ENCODE measurements at regions not wholly inside any gene's neighbourhood (a gene's known extent, or its start where the extent isn't known, plus 50 kb on each side); places are given as distances from the start of the nearest gene placed in this dataset.
"Not testable (repeated sequence)": the region's sequence is repeated elsewhere in the genome, so short reads cannot be mapped to it uniquely, and the experiment has no call there.

DNA sequence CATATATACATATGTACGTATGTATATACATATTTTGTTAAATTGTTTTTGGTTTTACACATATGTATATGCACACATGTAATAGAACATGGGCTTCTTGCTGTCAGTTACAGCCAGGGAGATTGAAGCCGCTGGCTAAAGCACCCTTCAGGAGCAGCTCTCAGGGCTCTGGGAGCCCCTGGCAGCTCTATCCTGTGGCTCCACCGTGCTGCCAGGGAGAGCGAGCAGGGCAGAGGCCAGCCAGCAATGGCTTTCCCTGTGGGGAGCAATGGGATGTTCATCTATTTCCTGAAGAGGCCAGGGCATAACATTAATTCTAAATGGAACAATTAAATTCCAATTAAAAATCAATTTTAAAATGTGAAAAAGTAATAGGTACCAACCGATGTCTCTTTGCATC is 102.9 kb downstream of the PSMG1 start:
- DNase-seq, result no peak

DNA sequence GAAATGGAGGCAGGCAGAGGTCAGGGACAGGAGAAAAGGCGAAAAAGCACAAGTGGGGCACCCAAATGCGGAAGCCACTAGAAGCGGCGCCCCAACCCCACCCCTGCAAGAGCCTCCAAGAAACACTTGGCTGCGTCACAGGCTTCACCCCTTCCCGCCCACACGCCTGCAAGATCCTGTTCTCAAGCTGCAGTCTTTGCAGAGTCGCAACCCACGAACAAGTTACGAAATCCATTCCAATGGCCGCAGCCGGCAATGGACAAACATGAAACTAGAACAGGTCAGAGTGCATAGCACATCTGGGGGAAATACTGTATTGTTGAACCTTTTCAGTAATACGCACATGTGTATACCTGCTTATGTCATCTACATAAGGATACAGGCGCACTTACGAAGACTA is 103.6 kb downstream of the PSMG1 start:
- DNase-seq, result no peak

DNA sequence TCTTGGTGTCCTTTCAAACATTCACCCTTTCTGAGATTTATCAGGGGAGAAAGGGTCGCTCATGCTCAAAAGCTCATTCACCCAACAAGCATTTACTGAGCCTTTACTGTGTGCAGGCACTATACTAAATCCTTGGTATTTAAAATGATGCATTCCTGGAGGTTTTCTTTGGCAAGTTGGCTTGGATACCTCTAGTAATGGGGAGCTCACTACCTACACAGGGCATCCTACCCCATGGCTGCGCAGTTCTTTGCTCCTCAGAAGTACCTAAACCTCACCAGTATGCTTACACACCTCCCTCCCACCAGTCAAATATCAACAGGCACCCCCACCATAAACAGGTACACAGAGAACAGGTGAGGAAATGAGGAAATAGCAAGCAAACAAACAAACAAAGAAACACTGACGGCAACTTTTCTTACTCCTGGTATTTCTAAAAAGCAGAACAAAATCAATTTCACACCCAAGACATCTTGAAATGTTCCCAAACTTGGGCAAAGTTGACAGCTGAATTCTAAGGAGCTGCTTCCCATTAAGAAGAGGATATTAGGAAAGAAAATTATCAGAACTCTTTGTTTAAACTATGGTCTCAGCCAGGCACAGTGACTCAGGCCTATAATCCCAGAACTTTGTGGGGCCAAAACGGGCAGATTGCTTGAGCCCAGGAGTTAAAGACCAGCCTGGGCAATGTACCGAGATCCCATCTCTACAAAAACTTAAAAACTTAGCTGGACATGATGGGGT is 104.8 kb downstream of the PSMG1 start:
- DNase-seq, result no peak

DNA sequence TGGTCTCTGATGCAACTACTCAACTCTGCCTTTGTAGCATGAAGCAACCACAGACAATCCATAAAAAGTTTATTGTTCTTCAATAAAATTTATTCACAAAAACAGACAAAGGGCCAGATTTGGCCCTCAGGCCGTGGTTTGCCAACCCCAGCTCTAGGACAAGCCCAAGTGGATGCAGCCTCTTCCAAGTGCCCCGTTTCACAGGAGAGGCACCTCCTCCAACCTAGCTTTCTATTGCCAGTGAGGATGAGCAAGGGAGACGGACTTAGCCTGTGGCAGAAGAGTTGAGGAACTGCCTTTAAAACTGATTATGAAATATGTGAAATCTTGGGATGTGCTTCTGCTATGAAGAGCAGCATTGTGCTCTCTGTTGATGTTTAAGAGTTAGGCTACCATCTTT is 105.4 kb downstream of the PSMG1 start:
- DNase-seq, result no peak

DNA sequence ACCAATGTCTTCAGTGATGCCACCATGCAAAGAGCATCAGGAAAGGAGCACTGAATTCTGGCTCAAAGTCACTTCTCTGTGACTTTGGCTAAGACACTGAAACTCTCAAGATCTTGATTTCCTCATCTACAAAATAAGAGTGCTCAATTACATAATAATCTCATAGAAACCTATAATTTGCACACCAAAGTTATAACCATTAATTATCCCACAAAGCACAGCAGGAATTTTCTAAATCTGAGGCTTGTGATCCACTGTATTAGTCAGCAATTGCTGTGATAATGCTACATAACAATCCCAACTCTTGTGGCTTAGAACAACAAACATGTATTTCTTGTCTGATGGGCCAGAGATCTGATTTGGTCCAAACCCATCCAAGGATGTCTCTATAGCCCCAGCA is 108.7 kb downstream of the PSMG1 start:
- no peak for DNase-seq

DNA sequence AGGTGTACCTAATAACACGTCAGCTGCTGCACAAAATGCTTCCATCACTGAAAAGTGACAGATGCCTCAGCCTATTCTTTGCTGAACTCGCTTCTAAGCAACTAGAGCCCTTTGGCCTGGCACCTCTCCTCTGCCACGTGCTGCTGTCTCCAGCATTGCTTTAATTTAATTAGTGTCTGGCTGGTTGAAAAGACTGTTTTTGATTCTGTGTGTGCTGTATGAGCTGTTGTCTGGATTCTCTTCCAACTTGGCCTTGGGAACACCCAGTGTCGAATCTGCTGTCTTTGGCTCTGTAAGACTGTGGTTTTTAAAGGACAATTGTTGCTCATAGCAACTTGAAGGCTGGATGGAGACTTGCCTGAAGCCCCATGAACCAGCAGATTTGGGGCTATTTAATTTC is 109.5 kb downstream of the PSMG1 start:
- no peak for DNase-seq

DNA sequence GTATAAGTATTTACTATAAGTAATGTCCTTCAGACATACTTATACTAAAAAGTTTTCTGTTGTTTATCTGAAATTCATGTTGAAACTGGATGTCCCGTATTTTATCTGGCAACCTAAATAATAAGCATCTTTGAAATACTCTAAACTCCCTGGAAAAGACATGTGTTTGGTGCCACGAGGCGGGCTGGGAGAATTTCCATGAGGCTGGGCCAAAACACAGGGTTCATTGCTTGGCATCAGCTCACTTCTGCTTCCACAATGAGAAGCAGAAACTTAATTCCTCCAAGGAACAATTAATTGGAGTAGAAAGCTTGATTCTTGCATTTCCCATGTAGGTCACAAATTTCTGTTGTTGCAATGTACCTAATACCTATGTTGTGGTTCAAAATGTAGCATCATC is 110.2 kb downstream of the PSMG1 start:
- no peak for DNase-seq

DNA sequence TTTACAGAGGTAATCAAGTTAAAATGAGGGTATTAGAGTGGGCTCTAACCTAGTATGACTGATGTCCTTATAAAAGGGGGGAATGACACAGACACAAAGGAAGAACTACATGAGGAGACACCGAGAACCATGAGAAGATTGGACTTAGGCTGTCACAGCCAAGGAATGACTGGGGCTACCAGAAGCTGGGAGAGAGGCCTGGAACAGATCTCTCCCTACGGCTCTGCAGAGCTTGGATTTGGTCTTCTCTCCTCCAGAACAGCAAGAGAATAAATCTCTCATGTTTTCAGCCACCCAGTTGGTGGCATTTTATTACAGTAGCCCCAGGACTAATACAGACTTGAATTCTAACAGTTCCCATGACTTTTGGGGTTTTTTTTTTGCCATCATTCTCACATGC is 110.8 kb downstream of the PSMG1 start:
- no peak for DNase-seq

DNA sequence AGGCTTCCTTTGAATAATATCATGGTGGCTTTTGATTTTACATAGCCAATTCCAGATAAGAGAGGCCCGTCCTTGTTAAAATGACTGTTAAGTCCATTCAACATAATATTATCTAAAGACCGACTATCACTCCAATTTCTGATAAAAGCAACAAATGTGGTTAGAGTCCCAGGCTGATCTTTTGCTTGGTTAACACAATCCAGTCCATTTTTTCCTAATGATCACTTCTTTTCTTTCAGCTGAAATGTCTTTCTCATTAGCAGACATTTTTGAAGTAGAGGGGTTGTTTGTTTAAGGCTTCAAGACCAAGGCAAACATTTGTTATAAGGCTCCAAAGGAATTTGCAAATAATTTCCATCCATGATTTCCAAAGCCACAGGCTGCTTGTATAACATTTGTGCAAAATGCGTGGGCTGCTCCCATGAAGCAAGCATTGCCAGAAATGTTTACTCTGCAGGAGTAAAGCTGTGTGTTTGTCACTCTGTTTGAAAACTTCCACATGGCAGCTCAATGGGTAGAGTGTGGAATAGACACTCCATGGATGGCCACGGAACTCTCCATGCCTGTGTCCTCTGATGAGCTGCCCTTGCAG is 111.5 kb downstream of the PSMG1 start:
- DNase-seq, result no peak

DNA sequence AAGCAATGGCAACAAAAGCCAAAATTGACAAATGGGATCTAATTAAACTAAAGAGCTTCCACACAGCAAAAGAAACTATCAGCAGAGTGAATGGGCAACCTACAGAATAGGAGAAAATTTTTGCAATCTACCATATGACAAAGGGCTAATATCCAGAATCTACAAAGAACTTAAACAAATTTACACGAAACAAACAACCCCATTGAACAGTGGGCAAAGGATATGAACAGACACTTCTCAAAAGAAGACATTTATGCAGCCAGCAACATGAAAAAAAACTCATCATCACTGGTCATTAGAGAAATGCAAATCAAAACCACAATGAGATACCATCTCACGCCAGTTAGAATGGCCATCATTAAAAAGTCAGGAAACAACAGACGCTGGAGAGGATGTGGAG is 113.4 kb downstream of the PSMG1 start:
- not testable (repeated sequence) for DNase-seq

DNA sequence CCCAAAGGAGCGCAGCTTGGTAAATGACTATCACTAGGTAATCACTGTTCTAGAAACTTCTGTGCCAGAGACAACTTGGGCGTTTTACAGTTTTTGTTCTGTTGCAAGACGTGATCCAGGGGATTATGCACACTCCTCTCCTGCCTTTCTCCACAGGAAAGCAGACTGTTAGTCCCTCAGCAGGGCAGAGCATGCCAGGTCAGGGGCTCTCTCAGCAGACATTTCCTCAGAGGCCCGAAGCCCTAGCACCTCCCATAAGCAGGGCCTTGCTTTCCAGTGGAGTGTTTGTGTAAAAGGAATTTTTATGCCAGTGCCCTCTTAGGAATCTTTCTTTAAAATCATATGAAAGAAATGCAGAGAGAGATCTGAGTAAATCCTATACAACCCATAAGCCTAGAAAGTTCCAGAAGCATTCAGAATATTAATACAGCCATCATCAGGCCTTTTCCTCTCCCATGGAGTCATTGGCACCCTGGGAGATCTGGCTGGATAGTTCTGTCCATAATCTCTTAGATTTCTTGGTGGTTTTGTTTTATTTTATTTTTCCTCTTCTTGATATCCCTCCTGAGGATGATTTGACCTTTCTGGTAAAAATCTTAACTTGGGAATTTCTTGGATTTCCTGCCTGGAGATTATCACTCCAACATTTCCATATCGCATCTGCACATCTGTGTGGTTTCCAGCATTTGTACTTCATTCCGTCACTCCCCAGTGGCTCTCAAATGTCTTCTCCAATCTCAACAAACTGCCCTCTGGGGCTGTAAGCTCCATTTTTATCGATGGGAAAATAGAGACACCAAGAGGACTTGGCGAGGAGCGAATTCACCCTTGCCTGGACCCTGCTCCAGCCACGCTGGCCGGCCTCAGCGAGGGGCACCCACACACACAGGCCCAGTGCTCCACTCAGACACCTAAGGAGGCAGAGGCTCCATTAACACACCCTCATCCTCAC is 116.1 kb downstream of the PSMG1 start:
- no peak for DNase-seq

DNA sequence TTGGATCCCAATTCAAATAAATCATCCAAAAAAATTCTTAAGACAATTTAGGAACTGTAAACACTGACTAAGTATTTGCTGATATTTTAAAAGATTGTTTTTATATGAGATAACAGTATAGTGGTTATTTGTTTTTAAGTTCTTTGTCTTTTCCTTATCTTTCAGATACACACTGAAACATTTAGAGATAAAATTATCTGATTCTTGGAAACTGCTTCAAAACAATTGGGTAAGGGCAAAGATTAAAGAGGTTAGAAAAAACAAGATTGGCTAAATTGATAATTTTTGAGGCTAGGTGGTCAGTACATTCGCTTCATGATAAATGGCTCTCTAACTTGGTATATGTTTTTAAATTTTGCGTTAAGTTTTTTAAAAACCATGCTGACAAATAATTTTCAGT is 117.3 kb downstream of the PSMG1 start:
- DNase-seq, result no peak

DNA sequence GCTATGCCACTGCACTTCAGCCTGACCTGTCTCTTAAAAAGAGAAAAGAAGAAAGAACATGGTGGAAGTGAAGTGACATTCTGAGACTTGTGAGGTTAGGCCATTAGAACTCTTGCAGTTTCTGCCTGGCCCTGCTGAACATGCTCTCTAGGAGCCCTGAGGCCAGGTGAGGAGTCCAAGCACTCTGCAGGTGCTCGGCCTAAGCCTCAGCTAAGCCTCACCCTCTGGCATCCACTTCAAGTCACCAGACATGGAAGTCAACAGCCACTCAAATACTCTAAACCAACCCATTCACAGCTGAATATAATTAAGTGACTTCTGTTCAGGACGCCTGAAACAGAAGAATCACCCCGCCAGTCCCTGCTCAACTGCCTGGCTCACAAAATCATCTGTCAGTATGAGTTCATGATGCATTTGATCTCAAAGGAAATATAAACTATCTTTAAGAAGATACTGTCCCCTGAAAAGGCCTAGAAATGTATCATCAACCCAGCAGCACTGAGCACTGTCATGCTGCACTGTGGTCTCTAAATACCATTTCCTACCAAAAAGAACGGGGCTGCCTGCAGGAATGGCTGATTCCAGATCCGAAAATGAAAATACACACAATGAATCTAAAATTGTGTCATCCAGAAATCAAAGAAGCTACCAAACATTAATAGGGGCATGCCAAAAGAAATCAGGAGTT is 118.8 kb downstream of the PSMG1 start:
- DNase-seq, result no peak

DNA sequence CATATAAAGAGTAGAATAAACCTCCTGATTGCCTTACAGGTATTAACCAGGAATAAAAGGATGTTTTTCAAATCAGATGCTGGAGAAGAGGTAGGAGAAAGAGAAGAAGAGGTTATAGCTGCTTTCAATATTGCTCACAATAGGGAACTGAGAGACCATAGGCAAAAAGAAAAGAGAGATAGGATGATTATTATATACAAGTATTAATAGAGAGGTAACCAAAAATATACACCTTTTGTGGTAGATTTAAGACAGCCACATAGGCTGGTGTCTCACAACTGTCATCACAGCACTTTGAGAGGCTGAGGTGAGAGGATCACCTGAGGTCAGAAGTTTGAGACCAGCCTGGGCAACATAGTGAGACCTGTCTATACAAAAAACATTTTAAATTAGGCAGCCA is 119.7 kb downstream of the PSMG1 start:
- DNase-seq, result no peak

DNA sequence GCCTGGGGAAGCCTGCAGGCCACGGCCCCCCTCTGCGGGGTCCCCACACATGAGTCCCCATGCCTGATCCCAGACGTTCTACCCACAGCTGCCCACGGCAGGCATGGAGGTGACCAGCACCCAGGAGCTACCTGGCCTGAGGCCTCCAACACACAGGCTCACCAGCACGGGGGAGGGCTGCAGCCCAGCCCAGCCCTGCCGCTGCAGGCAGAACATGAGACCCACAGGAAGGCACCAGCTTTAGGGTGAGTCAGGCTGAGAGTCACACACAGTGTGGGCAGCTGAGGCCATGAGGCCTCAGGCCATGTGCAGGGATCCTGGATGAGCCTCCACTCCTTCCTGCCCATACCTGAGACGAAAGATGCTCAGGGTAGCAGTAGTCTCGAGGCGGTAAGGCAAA is 121.1 kb downstream of the PSMG1 start:
- DNase-seq, result no peak

DNA sequence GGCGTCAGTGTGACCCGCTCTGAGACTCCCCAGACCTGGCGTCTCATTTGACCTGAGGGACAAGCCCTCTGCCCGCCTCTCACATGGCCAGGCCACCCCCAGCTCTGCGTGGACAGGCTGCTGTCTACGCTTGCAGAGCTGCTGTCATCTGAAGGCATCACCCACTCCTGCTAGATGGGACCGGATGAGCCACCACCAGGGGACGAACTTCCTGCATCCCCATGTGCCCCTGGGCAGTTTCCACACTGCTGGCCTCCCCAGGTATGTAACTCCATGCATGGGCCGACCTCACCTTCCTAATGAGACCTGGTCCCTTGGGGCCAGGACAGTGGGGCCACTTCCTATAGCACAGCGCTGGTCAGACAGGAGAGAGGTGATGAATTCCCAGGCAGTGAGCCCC is 121.5 kb downstream of the PSMG1 start:
- DNase-seq, result no peak

DNA sequence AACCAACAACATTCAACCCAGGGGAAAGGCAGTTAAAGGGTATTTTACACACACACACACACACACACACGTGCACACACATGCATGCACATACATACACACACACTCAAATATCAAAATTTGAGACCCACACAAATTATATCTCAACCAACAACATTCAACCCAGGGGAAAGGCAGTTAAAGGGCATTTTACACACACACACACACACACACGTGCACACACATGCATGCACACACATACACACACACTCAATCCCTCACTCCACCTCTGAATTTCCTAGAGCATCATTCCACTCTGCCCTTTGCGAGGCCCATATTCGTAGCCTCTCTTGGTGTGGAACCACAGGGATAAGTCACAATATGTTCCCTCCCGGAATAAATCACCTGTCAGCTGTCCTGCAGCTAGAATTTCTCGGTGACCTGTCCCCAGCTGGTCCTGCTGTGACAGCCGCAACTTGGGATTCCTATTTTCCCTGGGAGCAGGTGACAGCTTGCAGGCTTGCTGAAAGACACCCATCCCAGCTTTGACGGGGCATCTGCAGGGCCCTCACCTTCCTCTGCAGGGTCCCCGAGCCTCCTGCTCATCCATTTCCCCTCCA is 122.7 kb downstream of the PSMG1 start:
- no peak for DNase-seq

DNA sequence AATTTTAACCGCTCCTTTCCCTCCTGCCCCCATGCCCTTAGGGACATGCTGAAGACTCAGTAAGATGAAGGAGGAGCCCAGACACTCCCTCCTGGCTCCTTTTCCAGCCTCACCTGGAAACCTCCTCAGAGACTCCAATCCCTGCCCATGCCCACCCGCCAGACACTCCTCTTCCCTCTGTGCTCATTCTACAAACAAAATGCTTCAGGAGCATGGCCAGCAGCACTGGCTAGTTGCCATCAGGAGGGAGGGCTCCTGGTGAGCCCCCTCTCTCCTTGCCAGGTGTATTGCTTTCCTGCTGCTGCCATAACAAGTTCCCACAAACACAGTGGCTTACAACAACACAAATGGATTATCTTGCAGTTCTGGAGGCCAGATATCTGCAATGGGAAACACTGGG is 126.1 kb downstream of the PSMG1 start:
- no peak for DNase-seq

DNA sequence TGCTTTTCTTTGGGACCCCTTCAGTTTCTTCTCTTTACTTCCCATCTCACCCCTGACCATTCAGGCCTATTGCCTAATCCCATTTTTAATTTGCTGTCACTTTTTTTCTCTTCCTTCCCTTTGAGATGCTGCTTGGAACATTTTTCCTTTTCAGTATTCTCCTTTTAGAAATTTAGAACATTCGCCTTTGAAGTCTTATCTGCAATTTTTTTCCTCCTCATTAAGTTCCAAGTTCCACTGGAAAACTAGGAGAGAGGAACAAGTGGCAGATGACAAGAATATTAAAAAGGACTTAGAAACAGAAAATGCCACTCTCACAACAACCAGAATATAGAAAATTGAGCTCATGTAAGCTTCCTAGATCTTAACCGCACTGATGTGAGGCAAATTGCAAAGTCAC is 126.6 kb downstream of the PSMG1 start:
- no peak for DNase-seq

DNA sequence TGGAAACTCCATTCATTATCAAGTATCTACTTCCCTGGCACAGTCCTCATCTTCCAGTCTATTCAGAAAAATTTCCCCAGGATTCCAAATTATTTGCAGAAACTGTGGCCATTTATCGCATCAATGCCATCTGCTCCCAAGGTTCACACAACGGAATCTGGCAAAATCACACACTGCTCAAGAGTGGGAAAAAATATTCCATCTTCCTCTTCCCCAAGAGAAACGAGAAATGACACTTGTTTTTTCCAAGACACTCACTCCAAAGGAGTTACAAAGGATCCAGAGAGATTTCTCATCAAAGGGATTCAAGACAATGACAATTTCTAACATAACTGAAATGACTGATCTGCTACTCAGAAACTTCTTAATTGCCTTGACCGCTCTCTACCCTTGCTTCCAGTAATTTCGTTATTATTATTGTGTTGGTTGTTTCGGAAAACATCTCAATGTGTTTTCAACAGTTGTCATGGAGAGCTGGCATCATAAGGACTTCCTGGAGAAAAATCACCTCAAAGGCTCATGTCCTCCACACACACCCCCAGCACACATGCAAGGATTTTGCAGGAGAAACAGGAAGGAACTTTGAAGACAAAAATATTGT is 128.0 kb downstream of the PSMG1 start:
- no peak for DNase-seq

DNA sequence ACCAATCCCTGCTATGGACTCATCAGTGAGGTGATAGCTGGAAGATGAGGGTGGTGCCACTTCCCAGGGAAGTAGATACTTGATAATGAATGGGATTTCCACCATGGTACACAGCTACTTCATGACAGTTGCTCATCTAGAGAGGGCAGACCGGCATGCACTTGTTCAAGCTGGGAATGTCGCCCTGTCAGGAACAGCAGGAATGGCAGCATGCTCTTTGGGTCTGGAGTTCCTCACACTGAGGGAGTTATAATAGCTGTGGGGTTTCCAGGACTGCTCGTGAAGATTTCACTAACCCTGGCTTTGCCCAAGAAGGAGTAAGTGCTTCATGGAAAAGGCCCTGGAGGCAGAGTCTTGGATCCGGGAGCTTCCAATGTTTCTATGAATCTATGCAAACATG is 129.2 kb downstream of the PSMG1 start:
- DNase-seq, result no peak

DNA sequence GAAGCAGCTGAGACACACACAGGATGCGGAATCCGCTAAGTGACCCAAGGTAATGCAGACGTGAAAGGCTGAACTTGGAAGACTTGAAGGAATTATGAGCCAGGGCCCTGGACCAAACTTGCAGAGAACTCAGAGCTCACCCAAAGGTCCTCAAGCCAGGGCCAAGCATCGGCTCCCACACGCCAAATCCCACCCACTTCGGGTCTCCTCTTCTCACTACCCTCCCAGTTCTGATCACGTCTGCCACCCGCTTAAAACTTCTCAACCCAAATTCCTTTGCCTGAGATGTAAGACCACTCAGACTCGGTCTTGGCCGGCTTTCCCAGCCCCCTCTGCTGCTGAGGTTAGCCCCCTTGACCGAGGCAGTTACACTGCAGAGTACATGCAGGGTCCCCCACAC is 130.1 kb downstream of the PSMG1 start:
- no peak for DNase-seq

DNA sequence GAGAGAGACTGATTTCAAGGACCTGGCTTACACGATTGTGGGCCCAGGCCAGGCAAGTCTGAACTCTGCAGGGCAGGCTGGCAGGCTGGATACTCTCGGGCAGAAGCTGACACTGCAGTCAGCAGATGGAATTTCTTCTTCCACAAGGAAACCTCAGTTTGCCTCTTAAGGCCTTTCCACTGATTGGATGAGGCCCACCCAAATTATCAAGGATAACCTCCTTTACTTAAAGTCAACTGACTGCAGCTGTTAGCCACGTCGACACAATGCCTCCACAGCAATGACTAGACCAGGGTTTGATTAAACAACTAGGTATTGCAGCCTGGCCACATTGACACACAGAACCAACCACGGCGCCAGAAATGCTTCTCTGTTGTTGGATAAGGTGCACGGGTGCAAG is 130.5 kb downstream of the PSMG1 start:
- no peak for DNase-seq

All from stimulated activated CD8-positive, alpha-beta memory T cell treated with anti-CD3 and anti-CD28 coated beads, Interleukin-4, amount 100 ng/mL, for 48 hours (primary cell).